ENCODE measurements at regions not wholly inside any gene's neighbourhood (a gene's known extent, or its start where the extent isn't known, plus 50 kb on each side); places are given as distances from the start of the nearest gene placed in this dataset.
A peak's percentile ranks its signal among the peaks of the same experiment; 100 is the strongest.

DNA sequence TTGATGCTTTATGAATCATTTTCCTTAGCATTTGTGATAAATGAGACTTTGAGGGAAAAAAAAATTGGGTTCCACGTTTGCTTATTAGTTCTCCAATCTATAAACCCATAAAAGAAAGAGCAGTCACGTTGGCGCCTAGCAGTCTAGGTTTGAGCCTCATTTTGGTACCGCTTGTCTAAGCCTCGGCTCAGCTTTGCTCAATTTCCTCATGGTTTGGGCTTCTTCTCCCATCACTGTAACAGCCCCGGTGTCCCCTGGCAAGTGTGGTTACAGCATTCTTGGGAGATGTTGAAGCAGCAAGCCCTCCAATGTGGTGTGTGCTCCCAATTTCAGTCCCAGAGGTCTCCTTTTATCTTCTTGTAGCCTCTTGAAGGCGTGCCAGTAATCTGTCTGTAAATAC, 578.4 kb downstream of the CDK5RAP2 start:
- Histone ChIP-seq H3K4me3 (no peak overlapping the region), H3K36me3 (no peaks in the 10 kb centered on the region), H3K27me3 (no peaks in the 10 kb centered on the region), H3K4me1 (ENCODE audit: low read depth) (peaks cover 5% of the 10 kb centered on the region), H3K9me3 (ENCODE audit: low read depth) (no peaks in the 10 kb centered on the region), H3K27ac (no peak overlapping the region)
- no peak for DNase-seq (ENCODE audit: low read depth in 1 of 2, low spot score in 1 of 2)
- TF ChIP-seq, protein P1, sequence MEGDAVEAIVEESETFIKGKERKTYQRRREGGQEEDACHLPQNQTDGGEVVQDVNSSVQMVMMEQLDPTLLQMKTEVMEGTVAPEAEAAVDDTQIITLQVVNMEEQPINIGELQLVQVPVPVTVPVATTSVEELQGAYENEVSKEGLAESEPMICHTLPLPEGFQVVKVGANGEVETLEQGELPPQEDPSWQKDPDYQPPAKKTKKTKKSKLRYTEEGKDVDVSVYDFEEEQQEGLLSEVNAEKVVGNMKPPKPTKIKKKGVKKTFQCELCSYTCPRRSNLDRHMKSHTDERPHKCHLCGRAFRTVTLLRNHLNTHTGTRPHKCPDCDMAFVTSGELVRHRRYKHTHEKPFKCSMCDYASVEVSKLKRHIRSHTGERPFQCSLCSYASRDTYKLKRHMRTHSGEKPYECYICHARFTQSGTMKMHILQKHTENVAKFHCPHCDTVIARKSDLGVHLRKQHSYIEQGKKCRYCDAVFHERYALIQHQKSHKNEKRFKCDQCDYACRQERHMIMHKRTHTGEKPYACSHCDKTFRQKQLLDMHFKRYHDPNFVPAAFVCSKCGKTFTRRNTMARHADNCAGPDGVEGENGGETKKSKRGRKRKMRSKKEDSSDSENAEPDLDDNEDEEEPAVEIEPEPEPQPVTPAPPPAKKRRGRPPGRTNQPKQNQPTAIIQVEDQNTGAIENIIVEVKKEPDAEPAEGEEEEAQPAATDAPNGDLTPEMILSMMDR (IDR thresholded peaks at IDR 0.05; ENCODE audit: low read depth, low read length) = no peak

DNA sequence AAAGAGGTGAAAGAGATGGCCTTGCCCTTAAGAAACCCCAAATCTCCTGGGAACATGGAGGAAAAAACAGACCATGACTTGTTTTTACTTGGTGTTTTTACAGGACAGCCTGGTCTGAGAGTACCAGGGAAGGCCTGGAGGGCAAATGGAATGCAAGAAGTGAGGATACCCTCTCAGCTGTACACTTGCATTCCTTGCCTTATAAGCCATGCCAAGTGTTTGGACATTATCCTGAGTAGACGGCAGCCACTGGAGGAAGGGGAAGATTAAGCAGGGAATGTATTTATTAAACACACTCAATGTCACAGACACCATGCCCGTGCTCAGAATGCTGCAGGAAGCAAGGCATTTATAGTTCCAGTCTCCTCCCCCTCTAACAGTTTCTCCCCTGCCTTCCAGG, 581.4 kb downstream of the CDK5RAP2 start:
- Histone ChIP-seq H3K27ac (peak overlapping the region; percentile 69), H3K36me3 (no peaks in the 10 kb centered on the region), H3K4me3 (no peak overlapping the region), H3K27me3 (no peaks in the 10 kb centered on the region), H3K9me3 (ENCODE audit: low read depth) (no peaks in the 10 kb centered on the region), H3K4me1 (ENCODE audit: low read depth) (peaks cover 5% of the 10 kb centered on the region)
- TF ChIP-seq, protein P1 (IDR thresholded peaks at IDR 0.05; ENCODE audit: low read depth, low read length) = no peak
- peak in 1 of 2 donors; percentile 53 for DNase-seq (ENCODE audit: low read depth in 1 of 2, low spot score in 1 of 2)

DNA sequence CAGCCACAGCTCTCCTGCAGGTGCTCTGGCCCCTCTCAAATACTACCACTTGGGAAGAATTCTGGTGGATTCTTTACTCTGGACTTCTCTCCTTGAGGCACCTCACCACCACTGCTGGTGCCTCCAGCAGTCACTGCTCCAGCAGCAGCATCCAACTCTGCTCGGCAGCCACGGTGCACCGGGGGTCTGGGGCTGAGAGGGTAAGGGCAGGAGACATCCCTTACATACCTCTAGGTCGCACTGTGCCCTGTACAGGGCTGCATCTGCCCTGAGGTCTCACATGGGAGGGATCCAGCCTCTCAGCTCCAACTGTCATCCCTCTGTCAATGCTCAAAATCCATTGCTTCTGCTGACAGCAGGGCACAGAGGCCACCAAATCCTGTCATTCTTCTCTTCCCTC, 588.2 kb downstream of the CDK5RAP2 start:
- no peaks in the 10 kb centered on the region for H3K36me3 ChIP-seq
- no peaks in the 10 kb centered on the region for H3K4me1 ChIP-seq (ENCODE audit: low read depth)
- TF ChIP-seq, protein P1 (IDR thresholded peaks at IDR 0.05; ENCODE audit: low read depth, low read length) = no peak
- no peaks in the 10 kb centered on the region for H3K9me3 ChIP-seq (ENCODE audit: low read depth)
- no peak overlapping the region for H3K27ac ChIP-seq
- no peak for DNase-seq (ENCODE audit: low read depth in 1 of 2, low spot score in 1 of 2)
- peaks cover 7% of the 10 kb centered on the region for H3K27me3 ChIP-seq
- H3K4me3 ChIP-seq = no peak overlapping the region

DNA sequence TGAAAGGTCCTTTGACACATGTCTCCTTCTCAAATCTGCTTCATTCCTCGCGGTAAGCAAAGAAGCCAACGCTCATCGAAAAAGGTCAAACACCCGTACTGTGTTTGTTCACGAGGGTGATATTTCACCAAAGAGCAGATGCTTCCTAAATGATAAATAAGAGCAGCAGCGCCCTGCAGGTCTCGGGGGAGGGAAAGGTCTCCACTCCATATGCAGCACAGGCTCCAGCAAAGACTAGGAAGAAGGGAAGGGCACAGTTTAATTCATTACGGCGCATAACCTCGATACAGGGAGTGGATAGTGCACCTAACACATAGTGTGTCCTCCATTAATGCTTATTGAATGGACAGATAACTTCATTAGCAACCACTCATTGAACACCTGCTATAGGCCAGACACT, 593.3 kb downstream of the CDK5RAP2 start:
- DNase-seq (ENCODE audit: low read depth in 1 of 2, low spot score in 1 of 2) = no peak
- Histone ChIP-seq H3K27me3 (peaks cover 43% of the 10 kb centered on the region), H3K9me3 (ENCODE audit: low read depth) (no peaks in the 10 kb centered on the region), H3K4me3 (no peak overlapping the region), H3K4me1 (ENCODE audit: low read depth) (no peaks in the 10 kb centered on the region), H3K36me3 (no peaks in the 10 kb centered on the region), H3K27ac (no peak overlapping the region)
- TF ChIP-seq, protein P1 (IDR thresholded peaks at IDR 0.05; ENCODE audit: low read depth, low read length) = no peak

DNA sequence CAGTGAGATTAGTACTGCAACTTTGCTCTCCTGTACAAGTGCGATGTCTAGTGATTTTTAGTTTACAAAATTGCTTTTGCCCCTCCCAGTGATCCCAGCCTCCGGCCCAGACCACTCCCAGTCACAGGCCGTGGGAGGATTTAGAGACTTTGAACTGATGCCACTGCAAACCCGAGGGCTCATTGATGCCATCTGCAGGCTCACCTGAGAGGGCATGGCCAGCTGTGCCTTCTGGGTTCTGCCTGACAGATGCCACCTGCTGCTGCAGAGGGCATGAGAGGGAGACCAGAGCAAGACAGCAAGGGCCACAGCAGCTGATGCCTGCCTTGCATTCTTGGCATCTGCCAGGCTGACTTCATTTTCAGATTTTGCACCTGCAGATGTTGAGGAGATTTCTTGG, 593.8 kb downstream of the CDK5RAP2 start:
- Histone ChIP-seq H3K27ac (no peak overlapping the region), H3K9me3 (ENCODE audit: low read depth) (no peaks in the 10 kb centered on the region)
- no peak for DNase-seq (ENCODE audit: low read depth in 1 of 2, low spot score in 1 of 2)

More for the DNA sequence above, 593.8 kb downstream of the CDK5RAP2 start:
- H3K27me3 ChIP-seq = peaks cover 43% of the 10 kb centered on the region
- no peaks in the 10 kb centered on the region for H3K4me1 ChIP-seq (ENCODE audit: low read depth)
- H3K4me3 ChIP-seq = no peak overlapping the region
- TF ChIP-seq, protein P1 (IDR thresholded peaks at IDR 0.05; ENCODE audit: low read depth, low read length) = no peak
- no peaks in the 10 kb centered on the region for H3K36me3 ChIP-seq

Data from cardiac muscle cell (in vitro differentiated cells and primary cell).